Endodermal cell (in vitro differentiated cells): ENCODE measurements at regions not wholly inside any gene's neighbourhood (a gene's known extent, or its start where the extent isn't known, plus 50 kb on each side); places are given as distances from the start of the nearest gene placed in this dataset.

Experiments
- DNase-seq: peaks from one replicate; pipeline ENCODE4 v3.0.0-alpha.2; 2017
- H3K27ac ChIP-seq: 2 replicates; pipeline ENCODE4 v1.5.1; 2013; ENCODE audit warnings: mild to moderate bottlenecking, low read depth, low read length, moderate library complexity
- H3K27me3 ChIP-seq: 2 replicates; pipeline ENCODE4 v1.6.1; 2013; ENCODE audit warnings: mild to moderate bottlenecking, low read length, moderate library complexity; ENCODE audit not compliant: insufficient read depth, control insufficient read depth, poor library complexity, severe bottlenecking
- H3K36me3 ChIP-seq: 2 replicates; pipeline ENCODE4 v1.7.0; 2013; ENCODE audit warnings: mild to moderate bottlenecking, low read length, moderate library complexity; ENCODE audit not compliant: control insufficient read depth, insufficient read depth
- H3K4me1 ChIP-seq: one replicate; pipeline ENCODE4 v1.7.0; 2013; ENCODE audit warnings: low read length; ENCODE audit not compliant: control insufficient read depth, insufficient read depth
- H3K4me3 ChIP-seq: 2 replicates; pipeline ENCODE4 v1.5.1; 2013; ENCODE audit warnings: mild to moderate bottlenecking, low read length, moderate library complexity
- H3K9ac ChIP-seq: 2 replicates; pipeline ENCODE4 v1.6.1; 2013; ENCODE audit warnings: mild to moderate bottlenecking, low read length, moderate library complexity; ENCODE audit not compliant: poor library complexity, severe bottlenecking; ENCODE audit errors: extremely low read depth
- H3K9me3 ChIP-seq: 2 replicates; pipeline ENCODE4 v1.6.1; 2013; ENCODE audit warnings: mild to moderate bottlenecking, low read length, moderate library complexity; ENCODE audit not compliant: control insufficient read depth
- H3K27ac Mint-ChIP-seq: 2 replicates; pipeline ENCODE4 v1.8.0; 2020; ENCODE audit warnings: mixed read lengths
- H3K27me3 Mint-ChIP-seq: 2 replicates; pipeline ENCODE4 v1.8.0; 2021; ENCODE audit warnings: mild to moderate bottlenecking, mixed read lengths; ENCODE audit not compliant: insufficient read depth
- H3K36me3 Mint-ChIP-seq: 2 replicates; pipeline ENCODE4 v1.8.0; 2020; ENCODE audit warnings: low read depth, mixed read lengths
- H3K4me1 Mint-ChIP-seq: 2 replicates; pipeline ENCODE4 v1.8.0; 2020; ENCODE audit warnings: mixed read lengths
- H3K4me3 Mint-ChIP-seq: 2 replicates; pipeline ENCODE4 v1.8.0; 2020; ENCODE audit warnings: mild to moderate bottlenecking, moderate library complexity, mixed read lengths
- H3K9me3 Mint-ChIP-seq: 2 replicates; pipeline ENCODE4 v1.8.0; 2020; ENCODE audit warnings: mild to moderate bottlenecking, mixed read lengths
- WGBS, 2 experiments: methylation state at CpG; one replicate each; pipeline versions ENCODE4 v1.1.5 to v1.1.7; 2013; ENCODE audit warnings: missing lambda C conversion rate in 2 of 2, mixed read lengths in 1 of 2; ENCODE audit not compliant: insufficient coverage in 1 of 2, insufficient read length in 1 of 2; 5-methylcytosine and 5-hydroxymethylcytosine counted together
- TF ChIP-seq, protein P1 (sequence below): fragments of 200-600 bp; sonication (generic); conservative IDR thresholded peaks from 2 replicates; pipeline ENCODE4 v1.5.0; 2021; ENCODE audit warnings: antibody characterized with exemption, mild to moderate bottlenecking

DNA sequence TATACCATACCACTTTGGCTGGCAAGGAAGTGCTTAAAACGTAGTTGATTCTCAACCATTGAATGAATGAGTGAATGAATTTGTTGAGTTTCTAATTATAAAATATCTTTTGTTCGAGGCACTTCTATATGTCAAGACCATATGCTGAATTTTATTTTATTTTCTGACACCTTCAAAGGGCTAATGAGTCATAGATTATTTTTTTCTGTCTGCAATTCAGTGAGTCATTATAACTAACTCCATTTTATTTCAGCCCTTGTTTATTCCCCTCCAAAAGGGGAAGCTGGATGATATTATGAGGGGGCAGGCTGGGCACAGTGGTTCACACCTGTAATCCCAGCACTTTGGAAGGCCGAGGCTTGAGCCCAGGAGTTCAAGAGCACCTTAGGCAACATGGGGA lies 142.4 kb downstream of the P2RY1 start:
- Histone ChIP-seq H3K4me1 (no peaks in the 10 kb centered on the region), H3K36me3 (no peaks in the 10 kb centered on the region), H3K27ac (no peak overlapping the region), H3K9me3 (peaks cover 21% of the 10 kb centered on the region), H3K4me3 (no peak overlapping the region), H3K9ac (no peak overlapping the region), H3K27me3 (no peaks in the 10 kb centered on the region)
- peaks cover 20% of the 10 kb centered on the region for H3K9me3 Mint-ChIP-seq
- 89 to 95% methylated on average over 2 to 3 of the region's 3 CpGs for WGBS, 2 experiments
- H3K4me1 Mint-ChIP-seq, result no peaks in the 10 kb centered on the region
- H3K4me3 Mint-ChIP-seq, result no peak overlapping the region
- H3K27ac Mint-ChIP-seq, result no peak overlapping the region
- TF ChIP-seq, protein P1, sequence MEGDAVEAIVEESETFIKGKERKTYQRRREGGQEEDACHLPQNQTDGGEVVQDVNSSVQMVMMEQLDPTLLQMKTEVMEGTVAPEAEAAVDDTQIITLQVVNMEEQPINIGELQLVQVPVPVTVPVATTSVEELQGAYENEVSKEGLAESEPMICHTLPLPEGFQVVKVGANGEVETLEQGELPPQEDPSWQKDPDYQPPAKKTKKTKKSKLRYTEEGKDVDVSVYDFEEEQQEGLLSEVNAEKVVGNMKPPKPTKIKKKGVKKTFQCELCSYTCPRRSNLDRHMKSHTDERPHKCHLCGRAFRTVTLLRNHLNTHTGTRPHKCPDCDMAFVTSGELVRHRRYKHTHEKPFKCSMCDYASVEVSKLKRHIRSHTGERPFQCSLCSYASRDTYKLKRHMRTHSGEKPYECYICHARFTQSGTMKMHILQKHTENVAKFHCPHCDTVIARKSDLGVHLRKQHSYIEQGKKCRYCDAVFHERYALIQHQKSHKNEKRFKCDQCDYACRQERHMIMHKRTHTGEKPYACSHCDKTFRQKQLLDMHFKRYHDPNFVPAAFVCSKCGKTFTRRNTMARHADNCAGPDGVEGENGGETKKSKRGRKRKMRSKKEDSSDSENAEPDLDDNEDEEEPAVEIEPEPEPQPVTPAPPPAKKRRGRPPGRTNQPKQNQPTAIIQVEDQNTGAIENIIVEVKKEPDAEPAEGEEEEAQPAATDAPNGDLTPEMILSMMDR, result no peak
- peaks cover 2% of the 10 kb centered on the region for H3K36me3 Mint-ChIP-seq
- H3K27me3 Mint-ChIP-seq, result no peaks in the 10 kb centered on the region
- no peak for DNase-seq

DNA sequence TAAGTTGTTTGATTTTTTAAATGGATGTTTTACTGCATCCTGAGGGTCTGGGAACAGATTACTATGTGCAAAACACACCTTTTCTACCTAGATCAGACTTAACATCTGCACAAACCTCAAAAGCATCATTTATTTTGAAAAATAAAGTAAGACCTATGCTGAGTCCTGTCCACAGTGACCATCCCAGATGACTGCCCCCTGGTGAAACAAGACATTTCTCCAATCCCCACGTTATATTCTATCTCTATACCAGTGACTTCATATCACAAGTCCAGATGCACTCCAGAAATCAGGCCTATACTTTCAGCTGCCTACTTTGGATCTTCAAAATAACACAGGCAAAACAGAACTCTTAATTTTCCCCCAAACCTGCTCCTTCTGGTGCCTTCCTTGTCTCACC lies 143.2 kb downstream of the P2RY1 start:
- peaks cover 2% of the 10 kb centered on the region for H3K36me3 Mint-ChIP-seq
- no peaks in the 10 kb centered on the region for H3K4me1 Mint-ChIP-seq
- Histone ChIP-seq H3K4me1 (no peaks in the 10 kb centered on the region), H3K9ac (no peak overlapping the region), H3K36me3 (no peaks in the 10 kb centered on the region), H3K27me3 (no peaks in the 10 kb centered on the region), H3K27ac (no peak overlapping the region), H3K9me3 (peaks cover 21% of the 10 kb centered on the region), H3K4me3 (no peak overlapping the region)
- H3K9me3 Mint-ChIP-seq, result peaks cover 20% of the 10 kb centered on the region
- TF ChIP-seq, protein P1, result peak; percentile 42
- WGBS, 2 experiments, result 86 to 100% methylated on average over 1 of the region's 1 CpG
- no peak overlapping the region for H3K4me3 Mint-ChIP-seq
- H3K27ac Mint-ChIP-seq, result no peak overlapping the region
- no peaks in the 10 kb centered on the region for H3K27me3 Mint-ChIP-seq
- no peak for DNase-seq

DNA sequence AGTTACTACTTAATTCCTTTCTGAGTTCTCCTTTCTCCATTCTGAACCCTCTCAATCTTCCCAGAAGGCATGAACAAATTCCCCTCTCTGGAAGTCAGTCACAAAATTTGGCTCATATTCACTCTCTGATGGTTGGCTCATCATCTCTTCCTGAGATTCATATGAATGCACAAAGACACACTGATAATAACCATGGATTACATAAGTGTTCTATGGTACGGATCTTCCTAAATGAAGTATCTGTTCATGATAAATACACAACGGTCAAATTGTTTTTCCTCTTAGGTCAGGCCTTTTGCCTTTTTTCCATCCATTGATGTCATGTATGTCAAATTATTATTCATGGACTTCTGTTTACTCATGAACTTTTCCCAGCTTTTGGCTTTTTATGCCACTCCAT lies 162.6 kb downstream of the P2RY1 start:
- no peak for DNase-seq
- Mint-ChIP-seq H3K36me3 (no peaks in the 10 kb centered on the region), H3K27me3 (no peaks in the 10 kb centered on the region), H3K9me3 (no peaks in the 10 kb centered on the region), H3K4me3 (no peak overlapping the region), H3K27ac (no peak overlapping the region), H3K4me1 (peaks cover 14% of the 10 kb centered on the region)
- Histone ChIP-seq H3K4me1 (peaks cover 4% of the 10 kb centered on the region), H3K27me3 (no peaks in the 10 kb centered on the region), H3K9ac (no peak overlapping the region), H3K4me3 (no peak overlapping the region), H3K27ac (no peak overlapping the region), H3K9me3 (no peaks in the 10 kb centered on the region), H3K36me3 (no peaks in the 10 kb centered on the region)
- 92 to 96% methylated on average over 2 of the region's 2 CpGs for WGBS, 2 experiments
- TF ChIP-seq, protein P1, result no peak
